NCI-H2029 (cell line): ENCODE measurements at regions not wholly inside any gene's neighbourhood (a gene's known extent, or its start where the extent isn't known, plus 50 kb on each side); places are given as distances from the start of the nearest gene placed in this dataset.
A peak's percentile ranks its signal among the peaks of the same experiment; 100 is the strongest.
"Not testable (repeated sequence)": the region's sequence is repeated elsewhere in the genome, so short reads cannot be mapped to it uniquely, and the experiment has no call there.

ENCODE experiments used
- DNase-seq: peaks from one replicate; lab custom pipeline; 2025; lab: John Stamatoyannopoulos, UW

DNA sequence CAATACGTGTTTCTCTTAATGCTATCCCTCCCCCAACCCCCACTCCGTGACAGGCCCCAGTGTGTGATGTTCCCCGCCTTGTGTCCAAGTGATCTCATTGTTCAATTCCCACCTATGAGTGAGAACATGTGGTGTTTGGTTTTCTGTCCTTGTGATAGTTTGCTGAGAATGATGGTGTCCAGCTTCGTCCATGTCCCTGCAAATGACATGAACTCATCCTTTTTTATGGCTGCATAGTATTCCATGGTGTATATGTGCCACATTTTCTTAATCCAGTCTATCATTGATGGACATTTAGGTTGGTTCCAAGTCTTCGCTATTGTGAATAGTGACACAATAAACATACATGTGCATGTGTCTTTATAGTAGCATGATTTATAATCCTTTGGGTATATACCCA, 52.5 kb downstream of the KIAA0408 start:
- not testable (repeated sequence) for DNase-seq

DNA sequence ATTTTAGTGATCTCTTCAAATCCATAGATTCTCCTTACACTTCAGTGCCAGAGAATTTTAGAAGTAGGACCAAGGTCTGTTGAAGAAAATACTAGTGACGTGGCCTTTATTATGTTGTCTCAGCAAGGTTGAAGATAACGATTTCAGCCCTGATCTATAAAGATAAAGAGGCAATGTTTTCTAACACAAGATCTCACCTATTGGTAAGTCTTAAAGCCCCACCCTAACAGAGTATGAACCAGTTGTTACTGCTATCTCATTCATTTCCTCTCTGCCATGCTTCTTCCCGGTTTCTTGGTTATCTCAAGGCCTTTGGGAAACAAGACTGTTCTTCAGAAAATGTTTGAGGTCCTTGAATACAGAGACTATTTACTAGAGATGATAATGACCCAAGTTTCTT, 53.1 kb downstream of the KIAA0408 start:
- no peak for DNase-seq

DNA sequence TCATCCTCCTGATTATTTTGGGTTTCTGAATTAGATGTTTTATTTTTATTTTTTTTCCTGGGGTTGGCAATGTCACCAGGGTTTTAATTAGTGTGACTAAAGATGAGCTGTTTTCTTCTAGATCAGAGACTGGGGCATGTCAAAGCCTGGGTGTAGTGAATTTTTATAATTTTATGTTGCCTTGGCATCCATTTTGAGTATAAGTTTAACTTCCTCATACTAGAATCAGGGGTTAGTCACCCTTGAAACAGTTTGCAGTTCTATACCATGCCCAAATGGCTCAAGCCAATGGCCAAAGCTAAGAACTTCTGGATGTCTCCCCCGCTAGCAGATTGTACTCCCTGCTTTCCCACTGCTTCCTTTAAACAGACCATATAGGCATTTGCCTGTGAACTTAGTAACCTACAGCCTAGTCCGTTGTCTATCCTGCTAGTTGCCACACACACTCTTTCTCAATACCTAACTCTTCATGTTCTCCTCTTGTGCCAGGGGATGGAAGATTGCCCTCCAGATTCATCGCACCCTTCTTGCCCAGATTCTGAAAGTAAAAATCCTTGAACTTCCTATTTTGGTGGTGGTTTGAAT, 54.5 kb downstream of the KIAA0408 start:
- no peak for DNase-seq

DNA sequence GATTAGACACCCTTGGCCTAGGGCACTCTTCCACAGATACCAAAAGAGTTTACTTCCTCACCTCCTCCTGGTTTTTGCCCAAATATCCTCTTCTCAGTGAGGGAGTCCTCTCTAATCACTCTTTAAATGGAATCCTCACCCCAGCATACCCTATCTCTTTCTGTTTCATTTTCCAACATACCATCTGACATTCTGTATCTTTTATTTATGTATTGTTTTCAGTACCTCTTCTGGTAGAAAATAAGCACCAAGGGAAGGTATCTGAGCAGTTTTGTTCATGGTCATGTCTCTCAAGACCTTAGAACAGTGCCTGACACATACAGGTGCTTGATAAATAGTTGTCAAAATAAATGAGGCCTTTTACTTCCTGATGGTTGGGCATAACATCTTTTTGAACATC, 55.1 kb downstream of the KIAA0408 start:
- no peak for DNase-seq

GRCh38 chr6:127403636-127404035, 55.6 kb downstream of the KIAA0408 start:
- no peak for DNase-seq

GRCh38 chr6:127402890-127403617, 56.1 kb downstream of the KIAA0408 start:
- DNase-seq, result peak; percentile 6

DNA sequence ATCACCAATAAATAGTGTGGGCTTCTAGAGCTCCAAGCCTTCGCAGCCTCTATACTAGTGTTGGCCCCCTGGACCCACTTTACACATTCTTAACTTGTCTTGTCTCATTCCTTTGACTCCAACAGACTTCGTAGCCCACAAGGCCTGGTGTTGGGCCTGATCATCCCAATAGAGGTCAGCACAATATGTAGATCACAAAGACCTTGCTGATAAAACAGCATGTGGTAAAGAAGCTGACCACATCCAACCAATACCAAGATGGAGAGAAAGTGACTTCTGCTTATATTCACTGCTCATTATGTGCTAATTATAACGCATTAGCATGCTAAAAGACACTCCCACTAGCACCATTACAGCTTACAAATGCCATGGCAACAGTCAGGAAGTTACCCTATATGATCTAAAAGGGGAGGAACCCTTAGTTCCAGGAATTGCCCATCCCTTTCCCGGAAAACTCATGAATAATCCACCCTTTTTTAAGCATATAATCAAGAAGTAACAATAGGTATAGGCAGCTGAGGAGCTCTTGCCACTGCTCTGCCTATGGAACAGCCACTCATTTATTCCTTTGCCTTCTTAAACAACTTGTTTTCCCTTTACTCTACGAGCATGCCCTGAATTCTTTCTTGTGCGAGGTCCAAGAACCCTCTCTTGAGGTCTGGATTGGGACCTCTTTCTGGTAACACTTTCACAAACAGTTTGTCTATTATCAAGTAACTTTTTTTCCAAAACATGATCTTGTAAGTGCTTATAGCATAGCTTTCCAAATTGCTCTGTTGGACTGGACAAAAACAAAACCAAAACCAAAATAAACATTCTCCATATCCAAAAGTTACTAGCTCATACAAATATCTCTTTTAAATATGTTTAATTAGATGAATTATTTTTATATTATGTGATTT, 54.6 kb upstream of the ECHDC1 start:
- DNase-seq, result no peak

DNA sequence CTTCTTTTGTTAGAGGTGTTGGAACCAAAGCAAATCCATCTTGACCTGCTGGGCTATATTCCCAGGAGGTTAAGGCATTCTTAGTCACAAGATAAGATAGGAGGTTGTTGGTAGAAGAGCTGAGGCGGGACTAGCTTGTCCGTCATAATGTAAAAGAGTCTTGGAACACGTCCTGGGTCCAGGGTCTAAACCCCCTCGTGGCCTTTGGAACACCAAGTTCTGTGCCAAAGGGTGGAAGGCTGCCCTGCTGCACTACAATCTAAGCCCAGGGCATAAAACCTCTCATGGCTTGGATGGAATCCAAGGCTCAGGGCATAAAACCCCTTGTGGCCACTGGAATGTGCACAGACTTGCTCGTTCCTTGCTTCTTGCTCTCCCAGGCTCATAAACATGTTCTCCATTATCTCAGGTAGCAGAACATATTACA, 53.8 kb upstream of the ECHDC1 start:
- peak; percentile 48 for DNase-seq
